ENCODE measurements at regions not wholly inside any gene's neighbourhood (a gene's known extent, or its start where the extent isn't known, plus 50 kb on each side); places are given as distances from the start of the nearest gene placed in this dataset.

DNA sequence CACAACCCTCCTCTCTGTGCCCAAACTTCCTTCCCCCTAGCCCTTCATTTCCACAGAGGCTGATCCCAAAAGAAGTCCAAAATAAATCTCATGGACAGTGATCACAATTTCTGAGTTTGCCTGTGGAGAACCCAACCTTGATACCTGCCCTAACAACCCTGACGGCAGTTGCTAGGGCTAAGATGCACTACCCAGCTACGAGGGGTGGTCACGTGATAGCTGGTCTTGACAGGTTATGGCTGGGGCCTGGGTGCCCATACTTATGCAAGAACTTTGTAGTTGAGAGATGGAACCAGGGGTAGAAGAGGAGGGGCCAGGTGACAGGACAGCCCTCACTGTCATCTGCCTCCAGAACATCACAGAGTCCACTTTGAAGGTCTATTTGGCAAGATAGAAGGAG lies 147.9 kb downstream of the AKAIN1 start:
- no peak for DNase-seq (ENCODE audit: extremely low read depth, low read depth)
- no peak for TF ChIP-seq CTCF (IDR thresholded peaks at IDR 0.05; ENCODE audit: low read depth, low read length)

DNA sequence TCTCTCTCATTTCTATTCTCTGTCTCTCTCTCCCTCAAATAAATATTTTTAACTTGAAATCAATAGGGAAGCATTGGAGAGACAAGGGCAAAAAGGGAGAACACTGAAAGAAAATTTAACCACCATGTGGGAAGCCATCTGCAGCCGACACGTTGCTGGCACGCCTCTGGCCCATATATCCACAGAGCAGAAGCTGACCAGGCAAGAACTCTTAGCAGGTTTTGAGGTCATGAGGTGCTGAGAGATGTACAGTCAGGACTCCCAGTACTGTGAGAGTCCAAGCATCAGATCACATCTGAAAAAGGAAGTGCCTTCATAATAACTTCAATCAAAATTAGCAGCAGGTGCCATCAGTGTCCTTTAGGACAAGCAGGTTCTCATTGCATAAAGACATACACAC lies 156.6 kb downstream of the AKAIN1 start:
- no peak for DNase-seq (ENCODE audit: extremely low read depth, low read depth)
- no peak for TF ChIP-seq CTCF (IDR thresholded peaks at IDR 0.05; ENCODE audit: low read depth, low read length)

DNA sequence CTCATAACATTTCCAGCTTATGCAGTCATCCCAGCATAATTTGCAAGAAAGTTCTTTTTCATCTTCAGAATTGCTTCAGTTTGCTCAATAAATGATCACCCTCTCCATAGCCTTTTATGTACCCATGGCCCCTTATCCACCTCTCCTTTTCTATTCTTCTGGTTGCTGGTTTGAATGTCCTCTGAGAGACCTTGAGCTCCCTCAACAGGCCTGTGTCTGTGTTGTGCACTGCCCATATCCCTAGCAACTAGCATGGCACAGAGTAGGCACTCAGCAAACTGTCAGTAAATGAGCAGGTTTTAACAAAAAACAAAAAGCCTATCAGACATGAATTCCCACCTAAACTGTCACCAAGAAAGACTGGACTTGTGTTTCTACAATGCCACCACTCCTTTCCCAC lies 160.5 kb downstream of the AKAIN1 start:
- no peak for TF ChIP-seq CTCF (IDR thresholded peaks at IDR 0.05; ENCODE audit: low read depth, low read length)
- no peak for DNase-seq (ENCODE audit: extremely low read depth, low read depth)

GRCh38 chr18:5031216-5031615 lies 165.8 kb downstream of the AKAIN1 start:
- no peak for DNase-seq (ENCODE audit: extremely low read depth, low read depth)
- TF ChIP-seq CTCF (IDR thresholded peaks at IDR 0.05; ENCODE audit: low read depth, low read length) = no peak

DNA sequence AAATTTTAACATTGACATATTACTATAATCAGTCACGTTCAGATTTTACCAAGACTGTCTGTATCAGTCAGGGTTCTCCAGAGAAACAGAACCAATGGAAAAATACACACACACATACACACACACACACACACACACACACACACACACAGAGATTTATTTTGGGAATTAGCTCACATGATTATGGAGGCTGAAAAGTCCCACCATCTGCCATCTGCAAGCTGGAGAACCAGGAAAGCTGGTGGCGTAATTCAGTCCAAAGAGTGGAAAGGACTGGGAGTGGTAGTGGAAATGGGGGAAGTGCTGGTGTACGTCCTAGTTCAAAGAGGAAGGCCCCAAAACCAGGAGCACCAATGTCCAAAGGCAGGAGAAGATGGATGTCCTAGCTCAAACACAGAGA lies 166.4 kb downstream of the AKAIN1 start:
- no peak for DNase-seq (ENCODE audit: extremely low read depth, low read depth)
- no peak for TF ChIP-seq CTCF (IDR thresholded peaks at IDR 0.05; ENCODE audit: low read depth, low read length)

GRCh38 chr18:5029592-5029991 lies 167.5 kb downstream of the AKAIN1 start:
- no peak for TF ChIP-seq CTCF (IDR thresholded peaks at IDR 0.05; ENCODE audit: low read depth, low read length)

GRCh38 chr18:5024741-5025140 lies 172.3 kb downstream of the AKAIN1 start:
- no peak for DNase-seq (ENCODE audit: extremely low read depth, low read depth)
- no peak for TF ChIP-seq CTCF (IDR thresholded peaks at IDR 0.05; ENCODE audit: low read depth, low read length)

More at GRCh38 chr18:5029592-5029991, 167.5 kb downstream of the AKAIN1 start:
- DNase-seq (ENCODE audit: extremely low read depth, low read depth) = no peak

Measured in AG09319 (cell line).